Smooth muscle cell (in vitro differentiated cells): ENCODE measurements at regions not wholly inside any gene's neighbourhood (a gene's known extent, or its start where the extent isn't known, plus 50 kb on each side); places are given as distances from the start of the nearest gene placed in this dataset.
A peak's percentile ranks its signal among the peaks of the same experiment; 100 is the strongest.

Experiments
- DNase-seq: peaks from one replicate; lab custom pipeline; 2025; ENCODE audit not compliant: unreplicated experiment; lab: John Stamatoyannopoulos, UW
- H2AFZ ChIP-seq: fragments of 200-600 bp; sonication (generic); 2 replicates; pipeline ENCODE4 v1.6.0; 2016; ENCODE audit warnings: antibody characterized with exemption, low read depth, mild to moderate bottlenecking
- H3F3A ChIP-seq: fragments of 200-600 bp; sonication (generic); 2 replicates; pipeline ENCODE4 v1.6.0; 2017; ENCODE audit warnings: antibody characterized with exemption, low read depth
- H3K27ac ChIP-seq: fragments of 200-600 bp; sonication (generic); 2 replicates; pipeline ENCODE4 v1.5.1; 2016; ENCODE audit warnings: low read depth, mild to moderate bottlenecking
- H3K27me3 ChIP-seq: fragments of 200-600 bp; sonication (generic); 2 replicates; pipeline ENCODE4 v1.6.1; 2016; ENCODE audit warnings: low read depth, mild to moderate bottlenecking
- H3K36me3 ChIP-seq: fragments of 200-600 bp; sonication (generic); 2 replicates; pipeline ENCODE4 v1.5.1; 2016; ENCODE audit warnings: low read depth
- H3K4me1 ChIP-seq: fragments of 200-600 bp; sonication (generic); 2 replicates; pipeline ENCODE4 v1.5.1; 2016; ENCODE audit warnings: low read depth
- H3K4me2 ChIP-seq: fragments of 200-600 bp; sonication (generic); 2 replicates; pipeline ENCODE4 v1.6.0; 2016; ENCODE audit warnings: mild to moderate bottlenecking
- H3K4me3 ChIP-seq: fragments of 200-600 bp; sonication (generic); 2 replicates; pipeline ENCODE4 v1.5.1; 2016; ENCODE audit warnings: mild to moderate bottlenecking
- H3K79me2 ChIP-seq: fragments of 200-600 bp; sonication (generic); 2 replicates; pipeline ENCODE4 v1.6.0; 2016; ENCODE audit warnings: low read depth, mild to moderate bottlenecking
- H3K9ac ChIP-seq: fragments of 200-600 bp; sonication (generic); 2 replicates; pipeline ENCODE4 v1.6.0; 2016; ENCODE audit warnings: low read depth
- H3K9me3 ChIP-seq: fragments of 200-600 bp; sonication (generic); replicated peaks from 2 replicates; pipeline ENCODE4 v1.5.1; 2016; ENCODE audit warnings: low read depth
- H4K20me1 ChIP-seq: fragments of 200-600 bp; sonication (generic); 2 replicates; pipeline ENCODE4 v1.6.0; 2016; ENCODE audit warnings: low read depth
- CTCF ChIP-seq: fragments of 200-600 bp; sonication (generic); IDR thresholded peaks from 2 replicates; pipeline ENCODE4 v1.5.1; 2017; ENCODE audit warnings: borderline replicate concordance, mild to moderate bottlenecking, antibody characterized with exemption; ENCODE audit not compliant: insufficient read depth, poor library complexity, severe bottlenecking
- WGBS: methylation state at CpG from one replicate; pipeline ENCODE4 v1.1.7; 2016; ENCODE audit warnings: low lambda C conversion rate; 5-methylcytosine and 5-hydroxymethylcytosine counted together

DNA sequence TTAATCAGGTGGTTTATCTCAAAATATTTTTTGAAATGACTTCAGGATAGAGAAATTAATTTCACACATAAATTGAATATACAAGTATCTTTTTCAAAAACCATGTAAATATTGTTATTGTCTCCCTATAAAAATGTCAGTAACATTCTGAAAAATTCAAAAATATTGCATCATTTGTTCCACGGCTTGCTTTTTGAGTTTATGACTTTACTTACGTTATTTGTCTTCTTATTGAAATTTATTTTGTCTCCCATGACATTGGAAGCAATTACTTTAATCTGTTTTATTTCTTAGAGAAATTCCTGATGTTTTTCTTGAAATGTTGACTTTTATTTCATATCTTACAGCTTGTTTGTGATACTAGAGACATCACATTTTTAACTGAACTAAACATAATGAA is 56.9 kb upstream of the P2RY1 start:
- TF ChIP-seq CTCF: no peak
- H3K4me3 ChIP-seq: no peak overlapping the region
- no peaks in the 10 kb centered on the region for H3K9me3 ChIP-seq
- no peaks in the 10 kb centered on the region for H4K20me1 ChIP-seq
- WGBS: 98% methylated on average over 2 of the region's 2 CpGs
- no peaks in the 10 kb centered on the region for H3K79me2 ChIP-seq
- peaks cover 3% of the 10 kb centered on the region for H3F3A ChIP-seq
- no peaks in the 10 kb centered on the region for H3K27me3 ChIP-seq
- H3K9ac ChIP-seq: no peak overlapping the region
- DNase-seq: no peak
- H3K4me1 ChIP-seq: peaks cover 5% of the 10 kb centered on the region
- no peak overlapping the region for H3K4me2 ChIP-seq
- H3K36me3 ChIP-seq: no peaks in the 10 kb centered on the region
- H2AFZ ChIP-seq: no peak overlapping the region
- H3K27ac ChIP-seq: no peak overlapping the region

GRCh38 chr3:152779653-152780052 is 55.3 kb upstream of the P2RY1 start:
- peaks cover 5% of the 10 kb centered on the region for H3K4me1 ChIP-seq
- peaks cover 3% of the 10 kb centered on the region for H3F3A ChIP-seq
- no peak overlapping the region for H3K9ac ChIP-seq
- DNase-seq: no peak
- no peaks in the 10 kb centered on the region for H3K27me3 ChIP-seq
- H3K4me3 ChIP-seq: no peak overlapping the region
- H3K79me2 ChIP-seq: no peaks in the 10 kb centered on the region
- peak overlapping the region; percentile 40 for H3K27ac ChIP-seq
- H3K36me3 ChIP-seq: no peaks in the 10 kb centered on the region
- WGBS: 38% methylated on average over 2 of the region's 2 CpGs
- no peaks in the 10 kb centered on the region for H3K9me3 ChIP-seq
- H4K20me1 ChIP-seq: no peaks in the 10 kb centered on the region
- no peak for TF ChIP-seq CTCF
- H3K4me2 ChIP-seq: no peak overlapping the region
- peak overlapping the region; percentile 56 for H2AFZ ChIP-seq

DNA sequence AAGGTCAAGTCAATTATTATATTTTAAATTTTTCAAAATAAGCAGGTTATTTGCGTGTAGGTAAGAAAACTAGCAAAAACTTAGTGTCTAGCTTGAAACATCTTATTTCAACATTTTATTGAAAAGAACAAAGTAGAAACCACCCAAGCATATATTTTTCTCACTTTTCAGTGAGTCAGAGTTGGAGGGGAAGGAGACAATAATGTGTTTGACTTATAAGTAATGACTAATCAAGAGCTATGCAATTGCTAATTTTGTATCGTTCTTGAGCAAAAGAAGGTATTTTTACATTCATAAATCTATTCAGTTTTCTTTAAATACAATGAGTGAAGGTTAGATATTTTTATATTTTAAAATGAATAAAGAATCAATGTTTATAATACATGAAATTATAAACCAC is 54.4 kb upstream of the P2RY1 start:
- Histone ChIP-seq H3K4me2 (no peak overlapping the region), H3K79me2 (no peaks in the 10 kb centered on the region), H2AFZ (no peak overlapping the region), H4K20me1 (no peaks in the 10 kb centered on the region), H3K27me3 (no peaks in the 10 kb centered on the region), H3K4me1 (peaks cover 5% of the 10 kb centered on the region), H3K9ac (no peak overlapping the region), H3F3A (peaks cover 3% of the 10 kb centered on the region), H3K27ac (peak overlapping the region; percentile 40), H3K4me3 (no peak overlapping the region), H3K36me3 (no peaks in the 10 kb centered on the region), H3K9me3 (no peaks in the 10 kb centered on the region)
- WGBS: 70% methylated on average over 2 of the region's 2 CpGs
- DNase-seq: no peak
- no peak for TF ChIP-seq CTCF

DNA sequence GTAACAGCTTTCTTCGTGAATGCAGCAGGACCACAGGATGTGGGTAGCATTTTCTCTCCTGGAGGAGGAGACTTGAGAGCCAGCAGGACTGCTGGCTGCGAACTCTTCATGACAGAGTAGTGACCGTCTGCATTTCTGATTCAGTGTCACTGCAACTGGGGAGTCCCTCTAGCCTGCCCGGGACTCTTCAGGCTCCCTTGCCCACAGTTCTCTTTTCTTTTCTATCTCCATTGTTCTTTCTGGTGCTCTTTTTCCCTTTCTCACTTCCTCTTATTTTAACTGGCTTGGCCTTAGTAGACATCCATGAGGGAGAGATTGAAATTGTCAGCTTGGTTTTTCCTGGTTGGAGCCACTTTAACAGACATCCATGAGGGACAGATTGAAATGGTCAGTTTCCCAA is 49.9 kb upstream of the P2RY1 start:
- H3K9ac ChIP-seq: no peak overlapping the region
- no peak overlapping the region for H3K4me2 ChIP-seq
- H3K27me3 ChIP-seq: no peaks in the 10 kb centered on the region
- H3K9me3 ChIP-seq: peaks cover 7% of the 10 kb centered on the region
- H4K20me1 ChIP-seq: no peaks in the 10 kb centered on the region
- H3K36me3 ChIP-seq: no peaks in the 10 kb centered on the region
- no peak overlapping the region for H3K4me3 ChIP-seq
- peaks cover 3% of the 10 kb centered on the region for H3F3A ChIP-seq
- H3K27ac ChIP-seq: no peak overlapping the region
- no peak overlapping the region for H2AFZ ChIP-seq
- no peak for DNase-seq
- WGBS: 90% methylated on average over 4 of the region's 4 CpGs
- TF ChIP-seq CTCF: no peak
- no peaks in the 10 kb centered on the region for H3K79me2 ChIP-seq
- H3K4me1 ChIP-seq: peaks cover 2% of the 10 kb centered on the region
